ENCODE measurements at regions not wholly inside any gene's neighbourhood (a gene's known extent, or its start where the extent isn't known, plus 50 kb on each side); places are given as distances from the start of the nearest gene placed in this dataset.

DNA sequence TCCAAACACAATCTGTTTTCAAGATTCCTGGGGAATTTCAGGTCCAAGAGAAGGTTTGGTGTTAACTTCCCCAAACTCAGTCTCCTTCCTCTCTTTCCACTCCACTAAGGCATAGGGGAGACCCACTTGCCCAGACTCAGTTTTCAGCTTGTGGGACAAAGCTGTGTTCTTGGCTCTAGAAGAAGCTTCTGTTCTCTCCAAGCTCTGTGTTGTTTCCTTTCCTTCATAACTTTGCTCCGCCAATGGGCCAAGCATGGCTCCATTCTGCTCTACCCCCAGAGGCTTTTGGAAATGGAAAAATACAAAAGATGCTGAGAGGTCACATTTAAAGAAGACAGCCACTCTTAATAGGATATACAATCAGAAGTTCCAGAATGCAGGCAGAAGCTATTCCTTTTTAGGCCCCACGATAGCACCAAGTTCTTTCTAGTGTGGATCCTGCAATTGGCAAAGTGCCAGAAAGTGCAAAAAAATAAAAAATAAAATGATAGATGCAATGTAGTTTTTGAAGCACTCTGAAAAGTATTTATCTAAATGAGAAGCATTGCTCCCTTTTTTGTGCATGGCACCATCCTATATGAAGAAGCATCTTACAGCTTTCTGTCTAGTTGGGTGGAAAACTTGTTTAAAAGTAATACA is 510.1 kb downstream of the TXNL1 start:
- Histone ChIP-seq H4K8ac (ENCODE audit: extremely low read depth, insufficient read depth, low read length) (no peak overlapping the region), H3K79me2 (ENCODE audit: control insufficient read depth in 1 of 2, insufficient read depth in 2 of 2, low read length in 2 of 2) (no peaks in the 10 kb centered on the region), H4K5ac (ENCODE audit: insufficient read length, low read depth, low read length) (no peak overlapping the region), H4K91ac (replicated peaks; ENCODE audit: insufficient read length, low read length) (no peak overlapping the region), H2BK5ac (ENCODE audit: low read depth, low read length) (no peak overlapping the region), H2AFZ (ENCODE audit: low read length) (no peak overlapping the region), H3K27me3 (replicated peaks in 1 of 4; ENCODE audit: control insufficient read depth in 3 of 4, extremely low read depth in 1 of 4, insufficient read depth in 3 of 4, low read length in 3 of 4) (no peaks in the 10 kb centered on the region), H4K20me1 (replicated peaks in 1 of 2; ENCODE audit: control insufficient read depth in 1 of 2, insufficient read depth in 2 of 2, low read length in 2 of 2) (no peaks in the 10 kb centered on the region), H3K4me3 (ENCODE audit: extremely low read depth in 1 of 4, insufficient read depth in 2 of 4, low read depth in 3 of 4, low read length in 4 of 4) (no peak overlapping the region), H3K18ac (ENCODE audit: extremely low read depth, low read length) (no peak overlapping the region), H3K23me2 (ENCODE audit: low read depth, low read length) (no peaks in the 10 kb centered on the region), H2BK120ac (replicated peaks; ENCODE audit: low read depth, low read length) (no peak overlapping the region), H2BK12ac (ENCODE audit: low read depth, low read length) (no peak overlapping the region), H3K23ac (ENCODE audit: insufficient read length) (no peak overlapping the region), H3K4me1 (replicated peaks in 1 of 4; ENCODE audit: control insufficient read depth in 3 of 4, insufficient read depth in 4 of 4, low read length in 3 of 4) (no peaks in the 10 kb centered on the region), H3K27ac (ENCODE audit: low read depth, low read length) (no peak overlapping the region), H3K9ac (replicated peaks in 1 of 4; ENCODE audit: extremely low read depth in 1 of 4, low read depth in 3 of 4, low read length in 3 of 4) (no peak overlapping the region), H2AK5ac (ENCODE audit: low read depth, low read length) (no peak overlapping the region), H3K9me3 (ENCODE audit: insufficient read depth in 2 of 2, low read depth in 1 of 2, low read length in 1 of 2) (no peaks in the 10 kb centered on the region), H3K56ac (replicated peaks; ENCODE audit: insufficient read length, low read depth, low read length) (no peak overlapping the region), H3K36me3 (ENCODE audit: control insufficient read depth in 2 of 4, insufficient read depth in 4 of 4, low read length in 3 of 4) (no peaks in the 10 kb centered on the region), H3K14ac (ENCODE audit: insufficient read length) (no peak overlapping the region), H3K4ac (replicated peaks; ENCODE audit: insufficient read length, low read depth, low read length) (no peak overlapping the region), H3K79me1 (ENCODE audit: low read depth, low read length) (no peaks in the 10 kb centered on the region), H3K4me2 (ENCODE audit: insufficient read depth in 1 of 2, low read depth in 2 of 2, low read length in 2 of 2) (no peak overlapping the region), H2BK15ac (ENCODE audit: low read length) (no peak overlapping the region), H2BK20ac (ENCODE audit: low read length) (no peak overlapping the region)
- ChIA-PET POLR2A (ENCODE audit: partially characterized antibody) (no interaction called here), CTCF (ENCODE audit: partially characterized antibody) (no interaction called here)
- DNase-seq (ENCODE audit: low read depth in 1 of 2, low spot score in 2 of 2): no peak
- WGBS, 2 experiments (ENCODE audit: extremely low coverage in 1 of 2, insufficient coverage in 1 of 2, insufficient read length in 1 of 2, insufficient replicate concordance in 2 of 2, low coverage in 1 of 2, low lambda C conversion rate in 2 of 2, missing lambda C conversion rate in 1 of 2): 50% methylated on average over 2 of the region's 2 CpGs; no CpG with 5 or more reads in 1 of the 2 experiments
- FAIRE-seq: no peak
- TF ChIP-seq GTF2F1 (IDR thresholded peaks at IDR 0.05; ENCODE audit: borderline replicate concordance, low read depth, low read length): no peak
- no peak for TF ChIP-seq RXRA (IDR thresholded peaks at IDR 0.05; ENCODE audit: insufficient read depth, low read depth, low read length)
- no peak for TF ChIP-seq CEBPB (IDR thresholded peaks at IDR 0.05; ENCODE audit: low read depth, low read length)
- no peak for TF ChIP-seq CBX5 (IDR thresholded peaks at IDR 0.05; ENCODE audit: low read depth, low read length)
- no peak for TF ChIP-seq RFX5 (IDR thresholded peaks at IDR 0.05; ENCODE audit: borderline replicate concordance, low read depth, low read length)
- no peak for TF ChIP-seq TEAD4 (IDR thresholded peaks at IDR 0.05; ENCODE audit: low read depth, low read length)
- TF ChIP-seq TAF1 (IDR thresholded peaks at IDR 0.05; ENCODE audit: low read depth, low read length): no peak
- no peak for TF ChIP-seq PHF8 (conservative IDR thresholded peaks at IDR 0.05; ENCODE audit: low read depth, low read length)
- no peak for TF ChIP-seq RAD21 (IDR thresholded peaks at IDR 0.05 in 1 of 2, conservative IDR thresholded peaks at IDR 0.05 in 1 of 2; ENCODE audit: low read depth in 2 of 2, low read length in 2 of 2)
- no peak for TF ChIP-seq SP2 (IDR thresholded peaks at IDR 0.05; ENCODE audit: low read length)
- TF ChIP-seq, protein P1, sequence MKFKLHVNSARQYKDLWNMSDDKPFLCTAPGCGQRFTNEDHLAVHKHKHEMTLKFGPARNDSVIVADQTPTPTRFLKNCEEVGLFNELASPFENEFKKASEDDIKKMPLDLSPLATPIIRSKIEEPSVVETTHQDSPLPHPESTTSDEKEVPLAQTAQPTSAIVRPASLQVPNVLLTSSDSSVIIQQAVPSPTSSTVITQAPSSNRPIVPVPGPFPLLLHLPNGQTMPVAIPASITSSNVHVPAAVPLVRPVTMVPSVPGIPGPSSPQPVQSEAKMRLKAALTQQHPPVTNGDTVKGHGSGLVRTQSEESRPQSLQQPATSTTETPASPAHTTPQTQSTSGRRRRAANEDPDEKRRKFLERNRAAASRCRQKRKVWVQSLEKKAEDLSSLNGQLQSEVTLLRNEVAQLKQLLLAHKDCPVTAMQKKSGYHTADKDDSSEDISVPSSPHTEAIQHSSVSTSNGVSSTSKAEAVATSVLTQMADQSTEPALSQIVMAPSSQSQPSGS (IDR thresholded peaks at IDR 0.05; ENCODE audit: low read length): no peak
- TF ChIP-seq POLR2AphosphoS5 (IDR thresholded peaks at IDR 0.05; ENCODE audit: low read depth, low read length): no peak
- TF ChIP-seq JUN (IDR thresholded peaks at IDR 0.05; ENCODE audit: low read depth, low read length): no peak

All from H1 (cell line).